Ishikawa (cell line): ENCODE measurements at regions not wholly inside any gene's neighbourhood (a gene's known extent, or its start where the extent isn't known, plus 50 kb on each side); places are given as distances from the start of the nearest gene placed in this dataset.

Experiments
- CEBPB ChIP-seq: IDR thresholded peaks from 2 replicates; pipeline ENCODE4 v1.6.1; 2012
- CREB1 ChIP-seq: IDR thresholded peaks from 2 replicates; pipeline ENCODE4 v1.6.1; 2012; ENCODE audit warnings: low read depth
- EGR1 ChIP-seq: IDR thresholded peaks from 2 replicates; pipeline ENCODE4 v1.6.1; 2012
- EP300 ChIP-seq: IDR thresholded peaks from 2 replicates; pipeline ENCODE4 v1.6.1; 2012; ENCODE audit warnings: borderline replicate concordance
- FOXM1 ChIP-seq: IDR thresholded peaks from 2 replicates; pipeline ENCODE4 v1.6.1; 2012; ENCODE audit warnings: low read depth, borderline replicate concordance
- NFIC ChIP-seq: IDR thresholded peaks from 2 replicates; pipeline ENCODE4 v1.6.1; 2012
- RAD21 ChIP-seq: IDR thresholded peaks from 2 replicates; pipeline ENCODE4 v1.6.1; 2012; ENCODE audit warnings: low read depth
- REST ChIP-seq: IDR thresholded peaks from 2 replicates; pipeline ENCODE4 v1.6.1; 2012; ENCODE audit warnings: low read depth, mild to moderate bottlenecking
- TAF1 ChIP-seq: IDR thresholded peaks from 2 replicates; pipeline ENCODE4 v1.6.1; 2012; ENCODE audit warnings: low read depth, mild to moderate bottlenecking
- TCF12 ChIP-seq: IDR thresholded peaks from 2 replicates; pipeline ENCODE4 v1.6.1; 2012; ENCODE audit warnings: low read depth
- TEAD4 ChIP-seq: IDR thresholded peaks from 2 replicates; pipeline ENCODE4 v1.6.1; 2012
- USF1 ChIP-seq: IDR thresholded peaks from 2 replicates; pipeline ENCODE4 v1.6.1; 2012
- YY1 ChIP-seq: IDR thresholded peaks from 2 replicates; pipeline ENCODE4 v1.6.1; 2012; ENCODE audit warnings: low read depth
- ZBTB7A ChIP-seq: IDR thresholded peaks from 2 replicates; pipeline ENCODE4 v1.6.1; 2012; ENCODE audit warnings: low read depth
- TF ChIP-seq, protein P1 (sequence below): IDR thresholded peaks from 2 replicates; pipeline ENCODE4 v1.6.1; 2012

DNA sequence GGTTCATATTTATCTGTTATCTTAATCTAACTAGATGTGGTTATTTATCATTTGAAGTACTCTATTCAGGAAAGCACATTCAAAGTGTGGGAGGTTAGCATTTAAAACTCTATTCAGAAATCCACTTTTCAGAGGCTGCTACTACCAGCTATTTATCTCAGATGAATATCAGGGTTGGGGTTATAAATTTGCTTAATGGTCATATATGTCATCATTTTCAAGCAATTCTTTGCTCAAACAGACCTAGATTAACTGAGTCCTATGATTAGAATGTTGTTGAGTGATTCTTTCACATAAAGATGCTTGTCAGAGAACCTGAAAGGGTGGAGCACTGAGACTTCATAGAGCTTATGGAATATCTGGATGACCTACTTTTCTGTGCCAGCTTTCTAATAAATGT is 436.9 kb upstream of the TGFBR2 start:
- TF ChIP-seq REST (no peak), TAF1 (no peak), NFIC (no peak), RAD21 (no peak), FOXM1 (no peak), CEBPB (no peak), YY1 (no peak), USF1 (no peak), CREB1 (no peak)

DNA sequence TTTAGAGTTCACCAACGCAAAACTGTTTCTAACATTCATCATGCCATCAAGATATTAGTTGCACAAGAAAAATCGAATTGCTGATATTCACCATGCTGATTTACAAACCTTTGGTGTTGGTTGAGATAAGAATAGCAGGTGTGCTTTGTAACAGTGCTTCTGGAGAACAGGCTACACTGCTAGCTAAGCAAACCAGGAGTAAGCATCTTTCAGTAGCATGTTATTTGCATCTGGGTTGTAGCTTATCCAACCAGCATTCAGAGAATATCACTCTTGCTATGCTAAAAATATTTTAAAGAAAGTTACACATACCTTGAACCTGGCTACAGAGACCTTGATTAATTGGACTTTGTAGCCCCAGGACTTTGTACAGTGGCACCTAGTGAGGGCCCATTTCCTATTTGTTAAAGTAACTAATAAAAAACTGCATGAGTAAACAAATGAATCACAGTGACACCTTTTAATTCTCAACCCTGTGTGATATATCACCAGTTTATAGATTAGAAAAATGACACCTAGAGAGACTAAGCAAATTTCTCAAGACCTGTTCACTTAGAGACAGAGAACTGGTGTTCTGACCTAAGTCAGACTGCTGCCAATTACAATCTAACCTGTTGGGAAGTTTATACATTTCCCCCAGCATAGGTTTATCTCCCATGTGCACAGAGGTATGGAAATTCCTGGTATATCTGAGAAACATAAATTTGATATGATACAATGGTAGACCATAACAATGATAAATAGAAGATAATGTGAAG is 435.5 kb upstream of the TGFBR2 start:
- TF ChIP-seq USF1 (no peak), YY1 (no peak), NFIC (no peak), TEAD4 (no peak), RAD21 (no peak), EP300 (no peak), EGR1 (no peak), TCF12 (no peak), CEBPB (no peak), FOXM1 (no peak), REST (no peak), CREB1 (no peak), ZBTB7A (no peak), TAF1 (no peak)
- TF ChIP-seq, protein P1, sequence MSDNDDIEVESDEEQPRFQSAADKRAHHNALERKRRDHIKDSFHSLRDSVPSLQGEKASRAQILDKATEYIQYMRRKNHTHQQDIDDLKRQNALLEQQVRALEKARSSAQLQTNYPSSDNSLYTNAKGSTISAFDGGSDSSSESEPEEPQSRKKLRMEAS = no peak

- TF ChIP-seq EGR1 (no peak), FOXM1 (no peak), ZBTB7A (no peak), NFIC (no peak), YY1 (no peak), CEBPB (no peak), USF1 (no peak), TCF12 (no peak), TEAD4 (no peak), EP300 (no peak), TAF1 (no peak), CREB1 (no peak), REST (no peak), RAD21 (no peak)
- TF ChIP-seq, protein P1 = no peak
Measured at GRCh38 chr3:30174357-30174756, 432.0 kb upstream of the TGFBR2 start.
